IMR-90 (cell line): ENCODE measurements at regions not wholly inside any gene's neighbourhood (a gene's known extent, or its start where the extent isn't known, plus 50 kb on each side); places are given as distances from the start of the nearest gene placed in this dataset.

ENCODE experiments used
- ATAC-seq: fragments of 200-7000 bp; cut with Tn5 transposase; 2 replicates; pipeline ENCODE4 v1.9.1; 2020; ENCODE audit warnings: low read depth, mild to moderate bottlenecking, moderate library complexity
- BruUV-seq: library from RNA; stranded (reverse); fragments of 400-500 nt; replicated peaks from 2 replicates; lab custom pipeline; 2021; lab: Mats Ljungman, UMichigan
- CTCF ChIA-PET: fragments of 300-600 bp; formaldehyde crosslinking; extraction: SDS; loops from one replicate; lab custom pipeline; 2021; ENCODE audit warnings: antibody characterized with exemption; lab: Yijun Ruan, JAX
- POLR2A ChIA-PET: fragments of 300-600 bp; sonication (Branson Sonifier 250); formaldehyde crosslinking; loops from one replicate; lab custom pipeline; 2022; ENCODE audit warnings: antibody characterized with exemption; ENCODE audit not compliant: unreplicated experiment; lab: Charles Lee
- DNase-seq: peaks from one replicate; pipeline ENCODE4 v3.0.0; 2013
- H2AFZ ChIP-seq: replicated peaks from 2 replicates; pipeline ENCODE3; 2013; ENCODE audit warnings: low read length, mild to moderate bottlenecking; ENCODE audit not compliant: poor library complexity
- H2AK5ac ChIP-seq: 2 replicates; pipeline ENCODE4 v1.6.1; 2013; ENCODE audit warnings: low read depth, low read length, inconsistent platforms
- H2AK9ac ChIP-seq: replicated peaks from 2 replicates; pipeline ENCODE3; 2013; ENCODE audit warnings: mild to moderate bottlenecking, low read depth, low read length, moderate library complexity; ENCODE audit not compliant: poor library complexity
- H2BK120ac ChIP-seq: 2 replicates; pipeline ENCODE4 v1.6.1; 2013; ENCODE audit warnings: low read depth, low read length, inconsistent platforms
- H2BK15ac ChIP-seq: 3 replicates; pipeline ENCODE4 v1.6.1; 2013; ENCODE audit warnings: low read depth, low read length, inconsistent platforms
- H2BK20ac ChIP-seq: 2 replicates; pipeline ENCODE4 v1.6.1; 2013; ENCODE audit warnings: low read depth, mild to moderate bottlenecking, inconsistent platforms, low read length, moderate library complexity
- H2BK5ac ChIP-seq: 2 replicates; pipeline ENCODE4 v1.6.1; 2013; ENCODE audit warnings: mild to moderate bottlenecking, low read depth, low read length, inconsistent platforms; ENCODE audit not compliant: poor library complexity, severe bottlenecking
- H3K14ac ChIP-seq: replicated peaks from 2 replicates; pipeline ENCODE4 v1.6.1; 2013; ENCODE audit warnings: low read depth, low read length, inconsistent platforms
- H3K18ac ChIP-seq: 2 replicates; pipeline ENCODE4 v1.6.1; 2013; ENCODE audit warnings: low read depth, low read length, control low read depth
- H3K23ac ChIP-seq: 2 replicates; pipeline ENCODE4 v1.6.1; 2013; ENCODE audit warnings: low read depth, low read length, inconsistent platforms
- H3K27ac ChIP-seq: 2 replicates; pipeline ENCODE4 v1.5.1; 2013; ENCODE audit warnings: mild to moderate bottlenecking, control low read depth, low read length; ENCODE audit not compliant: insufficient read depth
- H3K27me3 ChIP-seq: 2 replicates; pipeline ENCODE4 v1.6.1; 2013; ENCODE audit warnings: low read length; ENCODE audit not compliant: control insufficient read depth, insufficient read depth
- H3K36me3 ChIP-seq: 2 replicates; pipeline ENCODE4 v1.6.1; 2013; ENCODE audit warnings: low read length, mixed read lengths; ENCODE audit not compliant: control insufficient read depth, insufficient read depth
- H3K4ac ChIP-seq: 2 replicates; pipeline ENCODE4 v1.6.1; 2013; ENCODE audit warnings: low read depth, low read length, inconsistent platforms
- H3K4me1 ChIP-seq: 2 replicates; pipeline ENCODE4 v1.6.1; 2013; ENCODE audit warnings: low read length, mixed read lengths; ENCODE audit not compliant: control insufficient read depth, insufficient read depth
- H3K4me2 ChIP-seq: 2 replicates; pipeline ENCODE4 v1.6.1; 2013; ENCODE audit warnings: low read depth, mild to moderate bottlenecking, control low read depth, low read length, moderate library complexity
- H3K4me3 ChIP-seq: 2 replicates; pipeline ENCODE4 v1.5.1; 2013; ENCODE audit warnings: low read depth, mild to moderate bottlenecking, control low read depth, low read length, moderate library complexity; ENCODE audit not compliant: insufficient read depth
- H3K56ac ChIP-seq: 2 replicates; pipeline ENCODE4 v1.6.1; 2013; ENCODE audit warnings: low read length, inconsistent platforms; ENCODE audit not compliant: insufficient read depth; ENCODE audit errors: extremely low read depth
- H3K79me1 ChIP-seq, 2 experiments: 2 replicates each; pipeline ENCODE4 v1.6.1; 2013; ENCODE audit warnings: low read length in 2 of 2, inconsistent platforms in 1 of 2, low read depth in 1 of 2
- H3K9ac ChIP-seq: 2 replicates; pipeline ENCODE4 v1.6.1; 2013; ENCODE audit warnings: low read depth, low read length, control low read depth
- H3K9me1 ChIP-seq: 2 replicates; pipeline ENCODE4 v1.6.1; 2013; ENCODE audit warnings: low read length, inconsistent platforms; ENCODE audit not compliant: insufficient read depth
- H3K9me3 ChIP-seq: 2 replicates; pipeline ENCODE4 v1.6.1; 2013; ENCODE audit warnings: low read length; ENCODE audit not compliant: control insufficient read depth, insufficient read depth
- H4K20me1 ChIP-seq: 2 replicates; pipeline ENCODE4 v1.6.1; 2013; ENCODE audit warnings: low read length, inconsistent platforms; ENCODE audit not compliant: insufficient read depth
- H4K5ac ChIP-seq: 2 replicates; pipeline ENCODE4 v1.6.1; 2013; ENCODE audit warnings: mild to moderate bottlenecking, low read depth, low read length, control low read depth
- H4K8ac ChIP-seq, 2 experiments: 2 replicates each; pipeline ENCODE4 v1.6.1; 2013; ENCODE audit warnings: low read depth in 2 of 2, low read length in 2 of 2, control low read depth in 1 of 2, inconsistent platforms in 1 of 2
- H4K91ac ChIP-seq: 2 replicates; pipeline ENCODE4 v1.6.1; 2013; ENCODE audit warnings: low read depth, low read length, inconsistent platforms; ENCODE audit not compliant: insufficient read depth
- BHLHE40 ChIP-seq: fragments of 150-350 bp; IDR thresholded peaks from 2 replicates; pipeline ENCODE4 v1.6.1; 2016; ENCODE audit warnings: mild to moderate bottlenecking, low read depth, low read length
- CEBPB ChIP-seq: IDR thresholded peaks from 2 replicates; pipeline ENCODE4 v1.6.1; 2012; ENCODE audit warnings: low read depth, low read length, improper control_type of control experiment
- CHD1 ChIP-seq: IDR thresholded peaks from 2 replicates; pipeline ENCODE4 v1.6.1; 2012; ENCODE audit warnings: low read depth, low read length, improper control_type of control experiment
- FOS ChIP-seq: fragments of 150-350 bp; IDR thresholded peaks from 2 replicates; pipeline ENCODE4 v1.6.1; 2016; ENCODE audit warnings: low read depth, low read length
- MAFK ChIP-seq: IDR thresholded peaks from 2 replicates; pipeline ENCODE4 v1.6.1; 2012; ENCODE audit warnings: low read depth, low read length, improper control_type of control experiment
- MAZ ChIP-seq: IDR thresholded peaks from 2 replicates; pipeline ENCODE4 v1.6.1; 2012; ENCODE audit warnings: low read depth, mild to moderate bottlenecking, low read length, improper control_type of control experiment, moderate library complexity, borderline replicate concordance
- NFE2L2 ChIP-seq: fragments of 150-350 bp; IDR thresholded peaks from 2 replicates; pipeline ENCODE4 v1.6.1; 2016; ENCODE audit warnings: low read depth, mild to moderate bottlenecking, low read length
- POLR2A ChIP-seq: IDR thresholded peaks from 2 replicates; pipeline ENCODE4 v1.6.1; 2012; ENCODE audit warnings: mild to moderate bottlenecking, low read depth, low read length
- RAD21 ChIP-seq: IDR thresholded peaks from 2 replicates; pipeline ENCODE4 v1.6.1; 2012; ENCODE audit warnings: low read length, improper control_type of control experiment
- RCOR1 ChIP-seq: IDR thresholded peaks from 2 replicates; pipeline ENCODE4 v1.6.1; 2012; ENCODE audit warnings: mild to moderate bottlenecking, low read length, improper control_type of control experiment; ENCODE audit not compliant: insufficient replicate concordance
- RFX5 ChIP-seq: IDR thresholded peaks from 2 replicates; pipeline ENCODE4 v1.8.0; 2012; ENCODE audit warnings: low read depth, mild to moderate bottlenecking, low read length, moderate library complexity
- WGBS, 2 experiments: methylation state at CpG; one replicate each; pipeline versions ENCODE4 v1.1.5 to v1.1.7; 2013; ENCODE audit warnings: missing lambda C conversion rate in 2 of 2; ENCODE audit not compliant: insufficient read length in 1 of 2; ENCODE audit errors: extremely low coverage in 2 of 2; 5-methylcytosine and 5-hydroxymethylcytosine counted together
- dilution Hi-C: fragments of 300-500 bp; cut with HindIII; formaldehyde crosslinking; loops from one replicate; pipeline ENCODE4 v1.14.3; 2018; ENCODE audit warnings: low sequenced_read_pairs; ENCODE audit not compliant: unreplicated experiment
- in situ Hi-C: fragments of 300-500 bp; cut with MboI; formaldehyde crosslinking; loops from 3 replicates; pipeline ENCODE4 v1.14.3; 2019; ENCODE audit warnings: low sequenced_read_pairs, inconsistent platforms, mixed read lengths
- intact Hi-C: fragments of 100-400 bp; cut with micrococcal nuclease; formaldehyde crosslinking; loops from 2 replicates; pipeline ENCODE4 v1.10.0; 2022
- TF ChIP-seq, protein P1 (sequence below): fragments of 150-350 bp; IDR thresholded peaks from 2 replicates; pipeline ENCODE4 v1.6.1; 2016; ENCODE audit warnings: low read depth, mild to moderate bottlenecking, low read length, moderate library complexity, borderline replicate concordance
- TF ChIP-seq, protein P2 (sequence below): fragments of 150-350 bp; IDR thresholded peaks from 2 replicates; pipeline ENCODE4 v1.6.1; 2017; ENCODE audit warnings: mild to moderate bottlenecking, antibody characterized with exemption, low read length, low read depth
- TF ChIP-seq, protein P3 (sequence below): conservative IDR thresholded peaks from 2 replicates; pipeline ENCODE4 v1.5.1; 2012; ENCODE audit warnings: mild to moderate bottlenecking, low read depth, low read length, improper control_type of control experiment

GRCh38 chr5:2587189-2588031 lies 164.1 kb downstream of the IRX2 start:
- in situ Hi-C loops (no loop called here), intact Hi-C loops (no loop called here), dilution Hi-C loops (no loop called here)
- Histone ChIP-seq H2AFZ (no peak overlapping the region), H3K18ac (no peak overlapping the region), H3K4ac (no peak overlapping the region), H3K79me1 (no peaks in the 10 kb centered on the region), H3K4me1 (no peaks in the 10 kb centered on the region), H2BK5ac (no peak overlapping the region), H3K36me3 (no peaks in the 10 kb centered on the region), H4K91ac (no peak overlapping the region), H4K8ac (no peak overlapping the region), H3K14ac (no peak overlapping the region), H2BK15ac (no peak overlapping the region), H3K27me3 (no peaks in the 10 kb centered on the region), H2BK120ac (no peak overlapping the region), H2BK20ac (no peak overlapping the region), H4K20me1 (no peaks in the 10 kb centered on the region), H2AK9ac (no peak overlapping the region), H3K23ac (no peak overlapping the region), H2AK5ac (no peak overlapping the region), H3K9ac (no peak overlapping the region), H3K27ac (no peak overlapping the region), H3K9me3 (peaks cover 42% of the 10 kb centered on the region), H3K4me2 (no peak overlapping the region), H3K9me1 (no peaks in the 10 kb centered on the region), H4K5ac (no peak overlapping the region), H3K4me3 (no peak overlapping the region), H3K56ac (no peak overlapping the region)
- POLR2A ChIA-PET: no interaction called here
- no peak for TF ChIP-seq RAD21
- TF ChIP-seq CHD1: no peak
- no peak for TF ChIP-seq MAFK
- no peak for TF ChIP-seq RCOR1
- TF ChIP-seq RFX5: no peak
- TF ChIP-seq MAZ: no peak
- TF ChIP-seq, protein P1, sequence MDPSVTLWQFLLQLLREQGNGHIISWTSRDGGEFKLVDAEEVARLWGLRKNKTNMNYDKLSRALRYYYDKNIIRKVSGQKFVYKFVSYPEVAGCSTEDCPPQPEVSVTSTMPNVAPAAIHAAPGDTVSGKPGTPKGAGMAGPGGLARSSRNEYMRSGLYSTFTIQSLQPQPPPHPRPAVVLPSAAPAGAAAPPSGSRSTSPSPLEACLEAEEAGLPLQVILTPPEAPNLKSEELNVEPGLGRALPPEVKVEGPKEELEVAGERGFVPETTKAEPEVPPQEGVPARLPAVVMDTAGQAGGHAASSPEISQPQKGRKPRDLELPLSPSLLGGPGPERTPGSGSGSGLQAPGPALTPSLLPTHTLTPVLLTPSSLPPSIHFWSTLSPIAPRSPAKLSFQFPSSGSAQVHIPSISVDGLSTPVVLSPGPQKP: no peak
- TF ChIP-seq, protein P2, sequence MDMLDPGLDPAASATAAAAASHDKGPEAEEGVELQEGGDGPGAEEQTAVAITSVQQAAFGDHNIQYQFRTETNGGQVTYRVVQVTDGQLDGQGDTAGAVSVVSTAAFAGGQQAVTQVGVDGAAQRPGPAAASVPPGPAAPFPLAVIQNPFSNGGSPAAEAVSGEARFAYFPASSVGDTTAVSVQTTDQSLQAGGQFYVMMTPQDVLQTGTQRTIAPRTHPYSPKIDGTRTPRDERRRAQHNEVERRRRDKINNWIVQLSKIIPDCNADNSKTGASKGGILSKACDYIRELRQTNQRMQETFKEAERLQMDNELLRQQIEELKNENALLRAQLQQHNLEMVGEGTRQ: no peak
- TF ChIP-seq, protein P3, sequence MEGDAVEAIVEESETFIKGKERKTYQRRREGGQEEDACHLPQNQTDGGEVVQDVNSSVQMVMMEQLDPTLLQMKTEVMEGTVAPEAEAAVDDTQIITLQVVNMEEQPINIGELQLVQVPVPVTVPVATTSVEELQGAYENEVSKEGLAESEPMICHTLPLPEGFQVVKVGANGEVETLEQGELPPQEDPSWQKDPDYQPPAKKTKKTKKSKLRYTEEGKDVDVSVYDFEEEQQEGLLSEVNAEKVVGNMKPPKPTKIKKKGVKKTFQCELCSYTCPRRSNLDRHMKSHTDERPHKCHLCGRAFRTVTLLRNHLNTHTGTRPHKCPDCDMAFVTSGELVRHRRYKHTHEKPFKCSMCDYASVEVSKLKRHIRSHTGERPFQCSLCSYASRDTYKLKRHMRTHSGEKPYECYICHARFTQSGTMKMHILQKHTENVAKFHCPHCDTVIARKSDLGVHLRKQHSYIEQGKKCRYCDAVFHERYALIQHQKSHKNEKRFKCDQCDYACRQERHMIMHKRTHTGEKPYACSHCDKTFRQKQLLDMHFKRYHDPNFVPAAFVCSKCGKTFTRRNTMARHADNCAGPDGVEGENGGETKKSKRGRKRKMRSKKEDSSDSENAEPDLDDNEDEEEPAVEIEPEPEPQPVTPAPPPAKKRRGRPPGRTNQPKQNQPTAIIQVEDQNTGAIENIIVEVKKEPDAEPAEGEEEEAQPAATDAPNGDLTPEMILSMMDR: no peak
- no peak for TF ChIP-seq FOS
- TF ChIP-seq POLR2A: no peak
- no peak for TF ChIP-seq CEBPB
- TF ChIP-seq NFE2L2: no peak
- no peak for TF ChIP-seq BHLHE40
- ATAC-seq (no peak), DNase-seq (no peak)
- CTCF ChIA-PET: no interaction called here
- WGBS, 2 experiments: no CpG with 5 or more reads among the region's 15 CpGs
- no TSS peak for BruUV-seq
